ENCODE measurements at regions not wholly inside any gene's neighbourhood (a gene's known extent, or its start where the extent isn't known, plus 50 kb on each side); places are given as distances from the start of the nearest gene placed in this dataset.
A peak's percentile ranks its signal among the peaks of the same experiment; 100 is the strongest.

DNA sequence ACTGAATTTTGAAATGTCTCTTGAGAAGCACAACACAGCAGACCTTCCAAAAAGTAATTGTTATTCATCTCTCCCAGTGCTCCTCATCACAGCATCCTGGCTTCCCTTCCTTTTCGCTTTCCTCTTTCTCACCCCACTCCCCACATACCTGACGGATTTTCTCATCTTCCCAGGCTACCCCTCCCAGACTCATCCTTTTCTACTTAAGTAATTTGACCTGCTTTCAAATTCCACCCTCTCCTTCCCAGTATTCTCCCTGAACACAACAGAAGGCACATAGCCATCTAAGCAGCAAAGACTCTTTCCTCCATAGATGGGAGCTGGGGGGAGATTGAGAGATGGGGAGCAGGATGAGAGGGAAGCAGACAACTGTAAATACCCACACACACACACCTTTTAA lies 187.1 kb upstream of the STT3B start:
- H3K9me3 ChIP-seq (ENCODE audit: control extremely low read depth in 1 of 5, control insufficient read depth in 4 of 5, insufficient read depth in 2 of 5, low read depth in 1 of 5, low read length in 4 of 5), result peaks cover 0 to 14% (median 0%) of the 10 kb centered on the region in 5 experiments
- no peak overlapping the region for H3K4me3 ChIP-seq (ENCODE audit: control insufficient read depth in 1 of 7, extremely low read depth in 1 of 7, insufficient read depth in 4 of 7, low read depth in 2 of 7, low read length in 6 of 7)
- H3K27me3 ChIP-seq (replicated peaks in 2 of 5; ENCODE audit: control insufficient read depth in 4 of 5, insufficient read depth in 5 of 5, low read length in 4 of 5), result no peaks in the 10 kb centered on the region
- no peak overlapping the region for H3K27ac ChIP-seq (ENCODE audit: insufficient read depth in 1 of 2, low read depth in 1 of 2, low read length in 2 of 2, poor library complexity in 1 of 2, severe bottlenecking in 2 of 2)
- no peak for DNase-seq
- POLR2A ChIA-PET, result interaction anchor here (0.6 kb wide), 1 partner anchor 1487 kb away, joined by 3 read pairs; no protein-coding TSS in a partner anchor
- H3K36me3 ChIP-seq (ENCODE audit: control insufficient read depth in 4 of 4, insufficient read depth in 4 of 4, low read length in 3 of 4), result no peaks in the 10 kb centered on the region
- WGBS (ENCODE audit: insufficient coverage), result 100% methylated on average over 2 of the region's 2 CpGs
- peaks cover 0 to 6% (median 0%) of the 10 kb centered on the region in 4 experiments for H3K4me1 ChIP-seq (ENCODE audit: control extremely low read depth in 1 of 4, control insufficient read depth in 4 of 4, insufficient read depth in 4 of 4, low read length in 3 of 4)
- CTCF ChIA-PET, result no interaction called here

DNA sequence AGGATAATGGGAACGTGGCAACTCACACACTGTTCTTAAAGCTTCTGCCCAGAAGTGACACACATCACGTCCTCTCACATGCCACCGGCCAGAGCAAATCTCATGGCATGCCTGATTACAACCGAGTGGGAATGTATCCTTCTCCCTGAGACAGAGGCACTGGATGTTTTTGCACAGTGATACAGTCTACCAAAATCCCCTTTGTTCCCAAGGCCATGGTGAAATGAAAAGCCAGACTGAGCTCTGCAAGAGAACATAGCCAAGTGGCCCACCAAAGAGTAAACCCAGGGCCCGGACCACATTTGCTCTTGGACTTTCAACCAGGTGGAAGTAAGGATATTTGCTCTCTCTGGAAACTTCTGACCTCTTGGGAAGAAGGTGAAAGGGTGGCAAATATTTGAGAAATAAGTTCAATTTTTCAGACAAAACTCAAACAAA lies 186.2 kb upstream of the STT3B start:
- Histone ChIP-seq H3K27ac (ENCODE audit: insufficient read depth in 1 of 2, low read depth in 1 of 2, low read length in 2 of 2, poor library complexity in 1 of 2, severe bottlenecking in 2 of 2) (no peak overlapping the region), H3K4me3 (ENCODE audit: control insufficient read depth in 1 of 7, extremely low read depth in 1 of 7, insufficient read depth in 4 of 7, low read depth in 2 of 7, low read length in 6 of 7) (no peak overlapping the region), H3K36me3 (ENCODE audit: control insufficient read depth in 4 of 4, insufficient read depth in 4 of 4, low read length in 3 of 4) (no peaks in the 10 kb centered on the region), H3K27me3 (replicated peaks in 2 of 5; ENCODE audit: control insufficient read depth in 4 of 5, insufficient read depth in 5 of 5, low read length in 4 of 5) (no peaks in the 10 kb centered on the region), H3K4me1 (ENCODE audit: control extremely low read depth in 1 of 4, control insufficient read depth in 4 of 4, insufficient read depth in 4 of 4, low read length in 3 of 4) (peaks cover 0 to 6% (median 0%) of the 10 kb centered on the region in 4 experiments), H3K9me3 (ENCODE audit: control extremely low read depth in 1 of 5, control insufficient read depth in 4 of 5, insufficient read depth in 2 of 5, low read depth in 1 of 5, low read length in 4 of 5) (peaks cover 0 to 14% (median 0%) of the 10 kb centered on the region in 5 experiments)
- ChIA-PET POLR2A (no interaction called here), CTCF (no interaction called here)
- 96% methylated on average over 5 of the region's 5 CpGs for WGBS (ENCODE audit: insufficient coverage)
- no peak for DNase-seq

DNA sequence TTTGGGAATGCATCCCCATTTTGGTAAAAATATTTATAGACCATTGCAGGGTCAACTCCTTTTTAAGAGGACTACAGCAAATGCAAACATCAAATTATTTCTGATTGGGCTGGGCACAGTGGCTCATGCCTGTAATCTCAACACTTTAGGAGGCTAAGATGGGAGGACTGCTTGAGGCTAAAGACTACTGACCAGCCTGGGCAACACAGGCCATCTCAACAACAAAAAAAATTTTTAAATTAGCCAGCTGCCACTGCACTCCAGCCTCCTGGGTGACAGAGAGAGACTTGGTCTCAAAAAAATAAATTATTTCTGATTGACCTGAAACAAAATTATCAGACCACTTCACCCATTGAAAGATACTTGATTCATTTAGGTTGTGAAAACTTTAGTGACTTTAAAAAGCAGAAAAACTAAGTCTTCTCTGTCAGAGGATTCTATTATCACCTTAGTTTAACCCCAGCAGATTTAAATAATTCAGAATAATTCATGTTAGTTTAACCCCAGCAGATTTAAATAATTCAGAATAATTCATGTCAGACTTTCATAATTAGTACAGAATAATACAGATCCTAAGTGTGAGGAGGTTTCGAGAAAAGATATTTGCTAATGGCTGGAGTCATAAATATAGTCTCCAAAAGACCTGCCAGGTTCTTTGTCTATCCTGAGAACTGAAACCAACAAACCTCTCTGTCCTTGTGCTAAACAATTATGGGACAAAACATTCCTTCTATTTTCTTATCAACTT lies 183.6 kb upstream of the STT3B start:
- CTCF ChIA-PET, result no interaction called here
- WGBS (ENCODE audit: insufficient coverage), result no CpG with 5 or more reads among the region's 1 CpG
- no peak overlapping the region for H3K27ac ChIP-seq (ENCODE audit: insufficient read depth in 1 of 2, low read depth in 1 of 2, low read length in 2 of 2, poor library complexity in 1 of 2, severe bottlenecking in 2 of 2)
- DNase-seq, result no peak
- no peaks in the 10 kb centered on the region for H3K36me3 ChIP-seq (ENCODE audit: control insufficient read depth in 4 of 4, insufficient read depth in 4 of 4, low read length in 3 of 4)
- POLR2A ChIA-PET, result no interaction called here
- peak overlapping the region in 1 of 7 experiments; percentile 18 for H3K4me3 ChIP-seq (ENCODE audit: control insufficient read depth in 1 of 7, extremely low read depth in 1 of 7, insufficient read depth in 4 of 7, low read depth in 2 of 7, low read length in 6 of 7)
- H3K9me3 ChIP-seq (ENCODE audit: control extremely low read depth in 1 of 5, control insufficient read depth in 4 of 5, insufficient read depth in 2 of 5, low read depth in 1 of 5, low read length in 4 of 5), result peaks cover 0 to 14% (median 0%) of the 10 kb centered on the region in 5 experiments
- no peaks in the 10 kb centered on the region for H3K27me3 ChIP-seq (replicated peaks in 2 of 5; ENCODE audit: control insufficient read depth in 4 of 5, insufficient read depth in 5 of 5, low read length in 4 of 5)
- H3K4me1 ChIP-seq (ENCODE audit: control extremely low read depth in 1 of 4, control insufficient read depth in 4 of 4, insufficient read depth in 4 of 4, low read length in 3 of 4), result peaks cover 0 to 6% (median 0%) of the 10 kb centered on the region in 4 experiments

DNA sequence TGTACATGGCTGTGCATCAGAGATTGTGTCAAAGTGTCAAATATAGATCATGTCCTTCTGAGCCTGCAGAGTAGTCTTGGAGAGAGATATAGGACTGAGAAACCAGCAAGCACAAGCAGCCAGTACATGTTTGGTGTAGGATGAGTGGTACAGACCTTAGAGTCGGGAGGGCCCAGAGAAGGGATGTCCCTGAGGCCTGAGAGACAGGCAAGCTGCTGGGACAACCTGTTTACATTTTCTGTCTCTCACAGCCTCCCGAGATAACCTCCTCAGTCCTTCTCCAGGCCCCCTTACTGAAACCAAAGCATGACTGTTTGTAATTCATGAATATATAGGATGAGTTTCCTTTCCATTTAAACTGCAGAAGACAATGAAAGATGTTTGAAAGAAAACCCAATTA lies 182.4 kb upstream of the STT3B start:
- 100% methylated on average over 1 of the region's 2 CpGs for WGBS (ENCODE audit: insufficient coverage)
- no peaks in the 10 kb centered on the region for H3K36me3 ChIP-seq (ENCODE audit: control insufficient read depth in 4 of 4, insufficient read depth in 4 of 4, low read length in 3 of 4)
- H3K27me3 ChIP-seq (replicated peaks in 2 of 5; ENCODE audit: control insufficient read depth in 4 of 5, insufficient read depth in 5 of 5, low read length in 4 of 5), result no peaks in the 10 kb centered on the region
- CTCF ChIA-PET, result no interaction called here
- peaks cover 0 to 5% (median 0%) of the 10 kb centered on the region in 5 experiments for H3K9me3 ChIP-seq (ENCODE audit: control extremely low read depth in 1 of 5, control insufficient read depth in 4 of 5, insufficient read depth in 2 of 5, low read depth in 1 of 5, low read length in 4 of 5)
- no peak overlapping the region for H3K27ac ChIP-seq (ENCODE audit: insufficient read depth in 1 of 2, low read depth in 1 of 2, low read length in 2 of 2, poor library complexity in 1 of 2, severe bottlenecking in 2 of 2)
- POLR2A ChIA-PET, result interaction anchor here (0.7 kb wide), 1 partner anchor 22 kb away, joined by 3 read pairs; no protein-coding TSS in a partner anchor
- H3K4me1 ChIP-seq (ENCODE audit: control extremely low read depth in 1 of 4, control insufficient read depth in 4 of 4, insufficient read depth in 4 of 4, low read length in 3 of 4), result peaks cover 0 to 6% (median 0%) of the 10 kb centered on the region in 4 experiments
- DNase-seq, result no peak
- H3K4me3 ChIP-seq (ENCODE audit: control insufficient read depth in 1 of 7, extremely low read depth in 1 of 7, insufficient read depth in 4 of 7, low read depth in 2 of 7, low read length in 6 of 7), result no peak overlapping the region

DNA sequence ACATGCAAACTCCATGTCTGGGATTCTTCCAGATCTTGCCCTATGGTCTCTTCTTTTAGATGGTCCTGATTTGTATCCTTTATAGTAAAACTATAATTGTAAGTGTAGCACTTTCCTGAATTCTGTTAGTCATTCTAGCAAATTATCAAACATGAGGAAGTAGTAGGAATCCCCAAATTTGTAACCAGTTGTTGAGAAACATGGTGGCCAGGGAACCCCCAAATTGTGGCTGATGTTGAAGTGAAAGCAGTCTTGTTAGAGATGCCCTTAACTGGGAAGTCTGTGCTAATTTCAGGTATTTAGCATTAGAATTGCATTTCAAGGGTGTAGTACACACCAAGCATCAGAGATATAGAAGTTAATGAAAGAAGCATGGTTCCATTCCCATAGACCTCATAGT lies 180.4 kb upstream of the STT3B start:
- POLR2A ChIA-PET, result no interaction called here
- CTCF ChIA-PET, result no interaction called here

DNA sequence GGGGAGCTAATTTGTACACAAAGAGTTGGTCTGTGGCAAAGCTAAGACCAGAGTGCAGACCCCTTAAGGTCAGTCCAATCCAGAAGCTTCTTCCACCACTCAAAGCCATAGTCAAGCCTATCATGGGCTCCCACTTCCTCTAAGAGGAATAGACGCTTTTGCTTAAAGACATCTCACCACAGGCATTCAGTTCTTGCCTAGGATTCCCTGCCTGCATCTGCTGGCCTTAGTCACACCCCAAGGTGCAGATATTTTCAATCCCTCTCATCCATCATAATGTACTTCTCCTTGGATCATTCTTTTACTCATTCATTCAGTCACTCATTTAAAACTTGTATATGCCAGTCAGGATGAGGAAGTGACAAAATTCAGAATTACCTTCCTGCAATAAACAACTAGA lies 179.6 kb upstream of the STT3B start:
- Histone ChIP-seq H3K9me3 (ENCODE audit: control extremely low read depth in 1 of 5, control insufficient read depth in 4 of 5, insufficient read depth in 2 of 5, low read depth in 1 of 5, low read length in 4 of 5) (peaks cover 0 to 9% (median 0%) of the 10 kb centered on the region in 5 experiments), H3K27me3 (replicated peaks in 2 of 5; ENCODE audit: control insufficient read depth in 4 of 5, insufficient read depth in 5 of 5, low read length in 4 of 5) (no peaks in the 10 kb centered on the region), H3K36me3 (ENCODE audit: control insufficient read depth in 4 of 4, insufficient read depth in 4 of 4, low read length in 3 of 4) (no peaks in the 10 kb centered on the region), H3K4me3 (ENCODE audit: control insufficient read depth in 1 of 7, extremely low read depth in 1 of 7, insufficient read depth in 4 of 7, low read depth in 2 of 7, low read length in 6 of 7) (no peak overlapping the region), H3K27ac (ENCODE audit: insufficient read depth in 1 of 2, low read depth in 1 of 2, low read length in 2 of 2, poor library complexity in 1 of 2, severe bottlenecking in 2 of 2) (no peak overlapping the region), H3K4me1 (ENCODE audit: control extremely low read depth in 1 of 4, control insufficient read depth in 4 of 4, insufficient read depth in 4 of 4, low read length in 3 of 4) (peaks cover 0 to 10% (median 0%) of the 10 kb centered on the region in 4 experiments)
- 86% methylated on average over 1 of the region's 1 CpG for WGBS (ENCODE audit: insufficient coverage)
- CTCF ChIA-PET, result interaction anchor here (0.6 kb wide), 1 partner anchor 68 kb away, joined by 3 read pairs; no protein-coding TSS in a partner anchor
- no peak for DNase-seq
- POLR2A ChIA-PET, result no interaction called here

More for the DNA sequence above, 180.4 kb upstream of the STT3B start:
- DNase-seq, result no peak
- Histone ChIP-seq H3K9me3 (ENCODE audit: control extremely low read depth in 1 of 5, control insufficient read depth in 4 of 5, insufficient read depth in 2 of 5, low read depth in 1 of 5, low read length in 4 of 5) (peaks cover 0 to 9% (median 0%) of the 10 kb centered on the region in 5 experiments), H3K27me3 (replicated peaks in 2 of 5; ENCODE audit: control insufficient read depth in 4 of 5, insufficient read depth in 5 of 5, low read length in 4 of 5) (no peaks in the 10 kb centered on the region), H3K36me3 (ENCODE audit: control insufficient read depth in 4 of 4, insufficient read depth in 4 of 4, low read length in 3 of 4) (no peaks in the 10 kb centered on the region), H3K4me3 (ENCODE audit: control insufficient read depth in 1 of 7, extremely low read depth in 1 of 7, insufficient read depth in 4 of 7, low read depth in 2 of 7, low read length in 6 of 7) (no peak overlapping the region), H3K4me1 (ENCODE audit: control extremely low read depth in 1 of 4, control insufficient read depth in 4 of 4, insufficient read depth in 4 of 4, low read length in 3 of 4) (peaks cover 0 to 10% (median 0%) of the 10 kb centered on the region in 4 experiments), H3K27ac (ENCODE audit: insufficient read depth in 1 of 2, low read depth in 1 of 2, low read length in 2 of 2, poor library complexity in 1 of 2, severe bottlenecking in 2 of 2) (no peak overlapping the region)

DNA sequence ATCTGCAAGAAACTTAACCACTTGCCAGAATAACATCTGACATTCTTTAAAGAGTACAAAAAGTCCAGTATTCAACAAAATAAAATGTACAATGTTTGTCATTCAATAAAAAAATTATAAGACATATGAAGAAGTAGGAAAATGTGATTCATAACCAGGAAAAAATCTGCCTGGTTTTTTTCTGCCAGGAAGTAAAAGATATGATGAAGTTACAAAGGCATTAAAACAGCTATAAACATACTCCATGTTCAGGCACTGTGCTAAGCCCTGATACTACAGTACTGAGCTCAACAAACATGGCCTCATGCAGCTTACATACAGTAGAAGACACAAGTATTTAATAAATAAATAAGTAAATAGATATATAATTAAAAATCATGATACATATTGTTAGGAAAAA lies 178.4 kb upstream of the STT3B start:
- Histone ChIP-seq H3K4me1 (ENCODE audit: control extremely low read depth in 1 of 4, control insufficient read depth in 4 of 4, insufficient read depth in 4 of 4, low read length in 3 of 4) (peaks cover 0 to 9% (median 0%) of the 10 kb centered on the region in 4 experiments), H3K36me3 (ENCODE audit: control insufficient read depth in 4 of 4, insufficient read depth in 4 of 4, low read length in 3 of 4) (no peaks in the 10 kb centered on the region), H3K27me3 (replicated peaks in 2 of 5; ENCODE audit: control insufficient read depth in 4 of 5, insufficient read depth in 5 of 5, low read length in 4 of 5) (no peaks in the 10 kb centered on the region), H3K4me3 (ENCODE audit: control insufficient read depth in 1 of 7, extremely low read depth in 1 of 7, insufficient read depth in 4 of 7, low read depth in 2 of 7, low read length in 6 of 7) (no peak overlapping the region), H3K9me3 (ENCODE audit: control extremely low read depth in 1 of 5, control insufficient read depth in 4 of 5, insufficient read depth in 2 of 5, low read depth in 1 of 5, low read length in 4 of 5) (peaks cover 0 to 9% (median 0%) of the 10 kb centered on the region in 5 experiments), H3K27ac (ENCODE audit: insufficient read depth in 1 of 2, low read depth in 1 of 2, low read length in 2 of 2, poor library complexity in 1 of 2, severe bottlenecking in 2 of 2) (no peak overlapping the region)
- no peak for DNase-seq
- ChIA-PET POLR2A (no interaction called here), CTCF (interaction anchor here (1.4 kb wide), 1 partner anchor 9 kb away, joined by 3 read pairs; no protein-coding TSS in a partner anchor)
